Activated T-cell treated with anti-CD3 and anti-CD28 coated beads, Interleukin-2, amount 50 U/mL, for 4 hours (primary cell): ENCODE measurements at regions not wholly inside any gene's neighbourhood (a gene's known extent, or its start where the extent isn't known, plus 50 kb on each side); places are given as distances from the start of the nearest gene placed in this dataset.

ENCODE experiments used
- ATAC-seq, 2 donors: fragments of 200-7000 bp; cut with Tn5 transposase; one replicate each; pipeline ENCODE4 v1.10.0; 2021
- DNase-seq: peaks from one replicate; pipeline ENCODE4 v3.0.0-alpha.2; 2020
- H3K27me3 Mint-ChIP-seq: one replicate; pipeline ENCODE4 v1.8.0; 2021; ENCODE audit warnings: low read depth, mixed read lengths
- H3K36me3 Mint-ChIP-seq: one replicate; pipeline ENCODE4 v1.8.0; 2022; ENCODE audit warnings: mixed read lengths; ENCODE audit not compliant: insufficient read depth
- H3K4me1 Mint-ChIP-seq: one replicate; pipeline ENCODE4 v1.8.0; 2021; ENCODE audit warnings: low read depth, mixed read lengths
- H3K4me3 Mint-ChIP-seq: one replicate; pipeline ENCODE4 v1.8.0; 2021; ENCODE audit warnings: mild to moderate bottlenecking, moderate library complexity, mixed read lengths
- H3K9me3 Mint-ChIP-seq: one replicate; pipeline ENCODE4 v1.8.0; 2021; ENCODE audit warnings: mixed read lengths

GRCh38 chr11:70705930-70706329, 307.6 kb downstream of the CTTN start:
- no peak for ATAC-seq
- Mint-ChIP-seq H3K36me3 (no peaks in the 10 kb centered on the region), H3K4me3 (no peak overlapping the region), H3K9me3 (no peaks in the 10 kb centered on the region), H3K27me3 (peaks cover 12% of the 10 kb centered on the region), H3K4me1 (no peaks in the 10 kb centered on the region)
- DNase-seq, result no peak

- ATAC-seq (no peak), DNase-seq (no peak)
- Mint-ChIP-seq H3K27me3 (peaks cover 17% of the 10 kb centered on the region), H3K4me1 (no peaks in the 10 kb centered on the region), H3K9me3 (no peaks in the 10 kb centered on the region), H3K36me3 (no peaks in the 10 kb centered on the region), H3K4me3 (no peak overlapping the region)
Observed at GRCh38 chr11:70707821-70708220, 309.5 kb downstream of the CTTN start.

GRCh38 chr11:70709596-70709995, 311.3 kb downstream of the CTTN start:
- Mint-ChIP-seq H3K9me3 (no peaks in the 10 kb centered on the region), H3K4me3 (no peak overlapping the region), H3K4me1 (no peaks in the 10 kb centered on the region), H3K27me3 (peaks cover 19% of the 10 kb centered on the region), H3K36me3 (no peaks in the 10 kb centered on the region)
- no peak for DNase-seq
- ATAC-seq, result no peak

GRCh38 chr11:70710192-70710591, 311.9 kb downstream of the CTTN start:
- DNase-seq (no peak), ATAC-seq (no peak)
- no peaks in the 10 kb centered on the region for H3K9me3 Mint-ChIP-seq
- H3K4me3 Mint-ChIP-seq, result no peak overlapping the region
- H3K27me3 Mint-ChIP-seq, result peaks cover 19% of the 10 kb centered on the region
- no peaks in the 10 kb centered on the region for H3K36me3 Mint-ChIP-seq
- no peaks in the 10 kb centered on the region for H3K4me1 Mint-ChIP-seq

DNA sequence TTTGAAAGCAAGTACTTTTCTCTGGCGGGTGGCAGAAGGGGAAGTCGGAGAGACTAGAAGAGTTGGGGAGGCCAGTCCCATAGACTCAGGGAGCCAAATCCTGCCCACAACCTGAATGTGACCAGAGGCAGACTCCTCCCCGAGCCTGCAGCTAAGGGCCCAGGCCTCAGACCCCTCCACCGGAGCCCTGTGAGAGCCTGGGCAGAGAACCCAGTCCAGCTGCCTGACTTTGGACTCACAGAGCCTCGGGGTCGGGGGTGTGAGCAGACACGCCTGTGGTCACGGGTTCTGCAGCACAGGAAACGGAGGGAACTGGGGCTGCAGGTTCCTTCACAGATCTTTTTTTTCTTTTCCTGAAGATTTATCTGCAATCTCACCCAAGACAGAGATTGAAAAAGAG, 312.3 kb downstream of the CTTN start:
- Mint-ChIP-seq H3K36me3 (no peaks in the 10 kb centered on the region), H3K27me3 (peaks cover 19% of the 10 kb centered on the region), H3K4me3 (no peak overlapping the region), H3K9me3 (no peaks in the 10 kb centered on the region), H3K4me1 (no peaks in the 10 kb centered on the region)
- DNase-seq (no peak), ATAC-seq (no peak)

DNA sequence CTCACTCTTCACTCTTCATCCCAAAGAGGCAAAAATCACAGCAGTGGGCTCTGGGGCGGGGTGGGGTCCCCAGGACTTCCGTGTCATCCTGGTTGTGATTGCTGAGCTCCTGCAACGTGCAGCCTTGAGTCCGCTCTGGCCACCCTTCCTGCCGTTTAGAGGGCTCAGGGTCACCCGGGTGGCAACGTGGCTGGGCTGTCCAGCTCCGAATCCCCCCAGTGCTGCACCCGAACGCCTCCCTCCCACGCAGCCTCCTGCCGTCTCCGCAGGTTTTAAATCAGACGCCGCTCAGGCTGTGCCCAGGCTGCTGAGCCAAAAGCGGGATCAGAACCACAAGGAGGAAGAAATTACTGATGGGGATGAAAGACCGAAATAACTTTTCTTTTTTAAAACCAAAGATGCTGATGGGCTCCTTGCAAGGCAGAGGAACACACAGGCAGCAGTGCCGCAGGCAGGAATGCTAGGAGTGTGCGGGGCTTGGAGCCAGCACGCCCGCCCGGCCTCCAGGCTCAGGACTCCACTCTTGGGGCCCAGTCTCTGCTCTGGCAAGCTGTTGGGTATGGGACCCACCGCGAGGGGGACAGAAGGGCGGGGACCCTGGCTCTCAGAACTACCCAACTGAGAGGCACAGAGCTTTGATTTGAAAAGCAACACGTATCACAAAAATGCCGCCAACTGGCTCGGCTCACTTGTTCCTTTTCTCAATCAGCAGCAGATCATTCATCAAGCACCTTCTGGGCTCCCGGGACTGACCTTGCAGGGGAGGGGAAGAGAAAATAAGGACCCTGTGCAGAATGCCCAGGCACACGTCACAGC, 313.0 kb downstream of the CTTN start:
- DNase-seq (no peak), ATAC-seq (no peak)
- Mint-ChIP-seq H3K27me3 (peaks cover 21% of the 10 kb centered on the region), H3K4me3 (no peak overlapping the region), H3K36me3 (no peaks in the 10 kb centered on the region), H3K4me1 (no peaks in the 10 kb centered on the region), H3K9me3 (no peaks in the 10 kb centered on the region)

DNA sequence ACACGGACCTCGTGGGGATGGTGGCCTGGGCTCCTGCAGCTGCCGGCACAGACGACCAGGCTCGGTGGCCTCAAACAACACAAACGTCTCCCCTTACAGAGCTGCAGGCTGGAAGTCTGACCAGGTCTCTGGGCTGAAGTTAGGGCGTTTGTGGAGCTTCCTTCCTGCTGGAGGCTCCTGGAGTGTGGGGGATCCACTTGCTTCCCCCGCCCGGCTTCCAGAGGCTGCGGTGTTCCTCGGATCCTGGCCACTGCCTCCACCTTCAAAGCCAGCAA, 313.5 kb downstream of the CTTN start:
- Mint-ChIP-seq H3K27me3 (peaks cover 21% of the 10 kb centered on the region), H3K4me1 (no peaks in the 10 kb centered on the region), H3K4me3 (no peak overlapping the region), H3K36me3 (no peaks in the 10 kb centered on the region), H3K9me3 (no peaks in the 10 kb centered on the region)
- ATAC-seq (no peak), DNase-seq (no peak)

- Mint-ChIP-seq H3K36me3 (no peaks in the 10 kb centered on the region), H3K9me3 (no peaks in the 10 kb centered on the region), H3K4me1 (no peaks in the 10 kb centered on the region), H3K4me3 (no peak overlapping the region), H3K27me3 (peaks cover 28% of the 10 kb centered on the region)
- ATAC-seq (no peak), DNase-seq (no peak)
Observed at GRCh38 chr11:70712471-70712870, 314.1 kb downstream of the CTTN start.

DNA sequence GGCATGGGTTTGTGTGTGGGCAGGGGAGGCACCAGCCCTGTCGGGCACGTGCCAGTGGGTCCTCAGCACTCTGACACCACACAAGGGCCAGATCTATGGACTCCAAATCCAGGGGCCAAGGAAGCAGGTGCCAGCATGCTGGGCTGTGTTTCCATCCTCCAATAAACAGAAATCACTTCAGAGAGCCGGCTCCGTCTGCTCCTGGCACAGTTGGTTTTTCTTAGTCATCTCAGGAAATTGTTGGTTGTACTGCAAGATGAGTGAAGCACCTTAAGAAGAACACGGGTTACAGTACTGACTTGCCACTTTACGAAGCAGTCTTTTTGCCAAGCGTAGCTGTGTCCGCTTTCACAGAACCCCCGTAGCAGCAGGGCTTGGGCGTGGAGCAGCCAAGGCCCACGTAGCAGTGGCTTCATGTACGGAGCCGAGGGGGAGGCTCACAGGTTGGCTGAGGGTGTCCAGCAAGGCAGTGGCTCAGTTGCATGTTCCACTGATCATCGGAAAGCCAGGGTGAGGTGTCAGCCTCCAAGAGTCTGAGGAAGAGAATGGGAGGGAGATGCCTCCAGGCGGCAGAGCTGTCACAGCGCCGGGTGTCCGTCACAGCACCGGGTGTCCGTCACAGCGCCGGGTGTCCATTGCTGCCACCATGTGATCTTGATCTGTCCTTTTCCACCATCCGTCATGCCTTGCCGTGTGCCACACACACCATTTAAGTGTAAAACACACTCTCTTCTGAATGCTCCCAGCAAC, 314.9 kb downstream of the CTTN start:
- H3K36me3 Mint-ChIP-seq, result no peaks in the 10 kb centered on the region
- H3K9me3 Mint-ChIP-seq, result no peaks in the 10 kb centered on the region
- no peak overlapping the region for H3K4me3 Mint-ChIP-seq
- ATAC-seq (no peak), DNase-seq (no peak)
- H3K27me3 Mint-ChIP-seq, result peaks cover 30% of the 10 kb centered on the region
- no peaks in the 10 kb centered on the region for H3K4me1 Mint-ChIP-seq

DNA sequence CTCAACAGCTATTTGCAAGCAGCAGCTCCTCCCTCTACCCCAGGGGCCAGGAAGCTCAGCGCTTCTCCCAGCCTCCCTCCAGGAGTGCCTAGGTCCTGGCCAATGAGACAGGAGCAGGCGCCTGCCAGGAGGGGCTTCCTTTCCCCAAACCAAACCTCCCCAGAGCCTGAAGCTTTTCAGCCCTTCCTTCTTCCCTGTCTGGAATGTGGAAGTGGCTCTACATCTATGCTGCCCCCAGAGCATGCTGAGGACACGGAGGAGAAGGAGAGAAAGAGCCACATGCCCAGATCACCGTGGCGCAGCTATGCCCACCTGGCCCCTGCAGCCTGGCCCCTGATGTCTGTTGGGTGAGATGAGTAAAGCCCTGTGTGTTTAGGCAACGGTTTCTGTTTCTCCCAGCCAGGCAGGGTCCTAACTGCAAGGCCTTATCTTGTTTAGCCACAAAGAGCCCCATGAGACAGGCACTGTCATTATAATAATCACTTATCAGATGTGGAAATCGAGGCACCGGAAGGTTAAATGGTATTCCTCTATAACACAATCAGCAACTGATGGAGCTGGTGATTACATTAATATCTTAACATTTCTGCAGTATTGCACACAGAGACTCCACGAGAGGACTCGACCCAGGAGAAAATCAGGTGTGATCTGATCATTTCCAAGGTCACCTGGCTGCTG, 315.8 kb downstream of the CTTN start:
- no peaks in the 10 kb centered on the region for H3K9me3 Mint-ChIP-seq
- no peaks in the 10 kb centered on the region for H3K36me3 Mint-ChIP-seq
- H3K4me3 Mint-ChIP-seq, result no peak overlapping the region
- no peak for DNase-seq
- no peaks in the 10 kb centered on the region for H3K4me1 Mint-ChIP-seq
- H3K27me3 Mint-ChIP-seq, result peaks cover 30% of the 10 kb centered on the region
- no peak for ATAC-seq

DNA sequence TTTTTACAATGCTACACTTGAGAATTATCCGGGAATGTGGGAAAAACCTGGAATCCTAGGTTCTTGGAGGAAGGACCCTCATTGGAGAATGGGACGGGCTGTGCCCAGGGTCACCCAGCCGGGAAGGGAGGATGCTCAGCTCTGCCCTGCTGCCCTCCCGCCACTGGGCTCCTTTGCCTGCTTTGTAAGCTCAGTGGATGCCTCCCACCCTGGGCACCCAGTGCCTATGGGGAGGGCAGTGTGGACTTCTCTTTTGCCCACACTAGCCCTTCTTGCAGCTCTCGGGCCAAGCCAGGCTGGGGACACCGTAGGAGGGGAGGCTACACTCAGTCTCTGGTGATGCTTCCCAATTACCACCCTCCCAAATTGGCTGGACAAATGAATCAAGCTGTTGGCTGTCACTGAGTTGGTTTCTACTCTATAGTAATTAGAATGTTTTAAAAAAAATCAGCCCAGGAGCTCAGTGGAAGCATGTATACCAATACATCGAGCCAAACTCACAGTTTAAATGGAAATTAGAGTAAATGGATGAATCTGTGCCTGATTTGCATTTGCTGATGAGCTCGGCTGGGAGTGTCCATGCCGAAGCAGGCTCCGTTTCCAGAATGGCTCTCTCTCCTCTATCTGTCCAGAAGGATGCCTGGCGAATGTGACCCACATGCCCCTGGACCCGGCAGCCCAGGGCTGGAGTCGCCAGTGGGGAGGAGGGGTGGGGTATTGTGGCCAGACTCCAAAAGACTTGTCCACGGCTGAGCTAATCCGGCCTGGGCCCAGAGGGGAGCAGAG, 317.0 kb downstream of the CTTN start:
- no peaks in the 10 kb centered on the region for H3K9me3 Mint-ChIP-seq
- no peaks in the 10 kb centered on the region for H3K36me3 Mint-ChIP-seq
- H3K4me3 Mint-ChIP-seq, result no peak overlapping the region
- DNase-seq (no peak), ATAC-seq (no peak)
- H3K27me3 Mint-ChIP-seq, result peaks cover 27% of the 10 kb centered on the region
- H3K4me1 Mint-ChIP-seq, result no peaks in the 10 kb centered on the region

GRCh38 chr11:70716216-70716615, 317.9 kb downstream of the CTTN start:
- no peaks in the 10 kb centered on the region for H3K9me3 Mint-ChIP-seq
- H3K36me3 Mint-ChIP-seq, result no peaks in the 10 kb centered on the region
- no peaks in the 10 kb centered on the region for H3K4me1 Mint-ChIP-seq
- ATAC-seq, result no peak
- no peak overlapping the region for H3K4me3 Mint-ChIP-seq
- peaks cover 23% of the 10 kb centered on the region for H3K27me3 Mint-ChIP-seq
- no peak for DNase-seq

DNA sequence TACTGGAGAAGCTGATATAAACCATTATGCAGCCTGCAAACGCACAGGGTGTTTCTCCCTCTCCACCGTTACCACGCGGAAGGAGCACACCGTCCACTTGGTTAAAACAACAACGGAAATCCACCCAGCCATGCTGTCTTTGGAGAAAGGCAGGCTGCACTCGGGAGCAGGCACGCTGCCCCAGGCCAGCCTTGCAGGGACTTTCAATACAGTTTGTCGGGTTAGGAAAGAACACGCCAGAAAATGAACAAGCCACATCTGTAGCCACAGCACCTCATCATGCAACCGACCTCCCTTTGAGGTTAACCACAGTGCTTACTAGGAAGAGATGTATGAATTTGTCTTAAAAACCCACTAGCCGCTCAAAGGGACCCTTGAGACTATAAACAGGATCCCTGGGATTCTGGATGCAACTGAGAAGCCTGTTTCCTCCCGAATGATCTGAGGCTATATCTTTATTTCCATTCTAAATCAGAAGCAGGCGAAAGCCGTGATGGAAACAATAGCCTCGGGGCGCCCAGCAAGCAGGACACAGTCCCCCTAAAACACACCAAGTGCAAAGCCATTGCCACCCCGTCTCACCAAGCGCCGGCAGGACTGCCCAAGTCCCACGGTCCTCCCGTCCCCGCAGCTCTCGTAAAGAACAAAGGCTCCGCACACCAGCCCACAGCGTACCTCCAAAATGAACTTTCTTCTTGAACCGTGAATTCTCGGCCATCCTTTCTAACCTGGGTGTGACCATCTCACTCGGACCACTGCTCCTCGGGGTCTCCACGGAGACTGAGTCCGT, 318.9 kb downstream of the CTTN start:
- Mint-ChIP-seq H3K4me3 (no peak overlapping the region), H3K9me3 (no peaks in the 10 kb centered on the region), H3K36me3 (no peaks in the 10 kb centered on the region), H3K27me3 (peaks cover 21% of the 10 kb centered on the region), H3K4me1 (no peaks in the 10 kb centered on the region)
- ATAC-seq (no peak), DNase-seq (no peak)
